Lower lobe of right lung (tissue), 2 donors: ENCODE measurements at regions not wholly inside any gene's neighbourhood (a gene's known extent, or its start where the extent isn't known, plus 50 kb on each side); places are given as distances from the start of the nearest gene placed in this dataset.

Experiments
- ATAC-seq, 2 donors: fragments of 200-7000 bp; cut with Tn5 transposase; one replicate each; pipeline ENCODE4 v1.9.1; 2020 to 2022; ENCODE audit warnings: mild to moderate bottlenecking in 2 of 2, moderate library complexity in 2 of 2
- DNase-seq: peaks from one replicate; pipeline ENCODE4 v3.0.0-alpha.2; 2020
- H3K27ac ChIP-seq: fragments of 200-600 bp; one replicate; pipeline ENCODE4 v1.8.0; 2022
- H3K27me3 ChIP-seq: fragments of 200-600 bp; one replicate; pipeline ENCODE4 v1.8.0; 2022; ENCODE audit warnings: low read depth
- H3K36me3 ChIP-seq: fragments of 200-600 bp; one replicate; pipeline ENCODE4 v1.8.0; 2022; ENCODE audit warnings: mild to moderate bottlenecking
- H3K4me1 ChIP-seq: fragments of 200-600 bp; one replicate; pipeline ENCODE4 v1.8.0; 2022
- H3K4me3 ChIP-seq: fragments of 200-600 bp; one replicate; pipeline ENCODE4 v1.8.0; 2022; ENCODE audit warnings: mild to moderate bottlenecking
- H3K9me3 ChIP-seq: fragments of 200-600 bp; one replicate; pipeline ENCODE4 v1.8.0; 2022
- CTCF ChIP-seq: fragments of 200-600 bp; IDR thresholded peaks from one replicate; pipeline ENCODE4 v1.8.0; 2022; ENCODE audit warnings: antibody characterized with exemption, mild to moderate bottlenecking
- intact Hi-C: fragments of 100-400 bp; cut with DNase I; formaldehyde crosslinking; loops from one replicate; pipeline ENCODE4 v1.11.0; 2022
- donor health status: DM: no; HTN: yes; CAD: no; lungs with severe emphysema.

GRCh38 chr2:12269041-12269972 lies 447.4 kb upstream of the TRIB2 start:
- intact Hi-C loops: no loop called here
- H3K9me3 ChIP-seq: no peaks in the 10 kb centered on the region
- H3K36me3 ChIP-seq: no peaks in the 10 kb centered on the region
- no peak for ATAC-seq
- H3K4me1 ChIP-seq: no peaks in the 10 kb centered on the region
- no peak overlapping the region for H3K4me3 ChIP-seq
- H3K27ac ChIP-seq: no peak overlapping the region
- TF ChIP-seq CTCF: no peak
- no peak for DNase-seq
- no peaks in the 10 kb centered on the region for H3K27me3 ChIP-seq

GRCh38 chr2:12270876-12271588 lies 445.7 kb upstream of the TRIB2 start:
- H3K27ac ChIP-seq: no peak overlapping the region
- no peaks in the 10 kb centered on the region for H3K4me1 ChIP-seq
- H3K9me3 ChIP-seq: no peaks in the 10 kb centered on the region
- no peak overlapping the region for H3K4me3 ChIP-seq
- no peaks in the 10 kb centered on the region for H3K27me3 ChIP-seq
- no peaks in the 10 kb centered on the region for H3K36me3 ChIP-seq
- TF ChIP-seq CTCF: no peak
- no peak for DNase-seq
- intact Hi-C loops: no loop called here
- no peak for ATAC-seq

GRCh38 chr2:12271589-12271984 lies 445.1 kb upstream of the TRIB2 start:
- H3K9me3 ChIP-seq: no peaks in the 10 kb centered on the region
- H3K36me3 ChIP-seq: no peaks in the 10 kb centered on the region
- no peak overlapping the region for H3K4me3 ChIP-seq
- no peak for DNase-seq
- no peaks in the 10 kb centered on the region for H3K27me3 ChIP-seq
- intact Hi-C loops: no loop called here
- no peak overlapping the region for H3K27ac ChIP-seq
- no peaks in the 10 kb centered on the region for H3K4me1 ChIP-seq
- no peak for ATAC-seq
- no peak for TF ChIP-seq CTCF

- intact Hi-C loops: no loop called here
Observed at GRCh38 chr2:12273111-12273510, 443.6 kb upstream of the TRIB2 start.

GRCh38 chr2:12274591-12274990 lies 442.1 kb upstream of the TRIB2 start:
- intact Hi-C loops: no loop called here
- DNase-seq: no peak
- Histone ChIP-seq H3K9me3 (no peaks in the 10 kb centered on the region), H3K27ac (no peak overlapping the region), H3K27me3 (no peaks in the 10 kb centered on the region), H3K4me3 (no peak overlapping the region), H3K36me3 (no peaks in the 10 kb centered on the region), H3K4me1 (no peaks in the 10 kb centered on the region)
- TF ChIP-seq CTCF: no peak
- ATAC-seq: no peak

More at GRCh38 chr2:12273111-12273510, 443.6 kb upstream of the TRIB2 start:
- no peak overlapping the region for H3K27ac ChIP-seq
- H3K4me1 ChIP-seq: no peaks in the 10 kb centered on the region
- H3K27me3 ChIP-seq: no peaks in the 10 kb centered on the region
- no peaks in the 10 kb centered on the region for H3K36me3 ChIP-seq
- DNase-seq (no peak), ATAC-seq (no peak)
- H3K4me3 ChIP-seq: no peak overlapping the region
- H3K9me3 ChIP-seq: no peaks in the 10 kb centered on the region
- TF ChIP-seq CTCF: no peak
